ENCODE measurements at regions not wholly inside any gene's neighbourhood (a gene's known extent, or its start where the extent isn't known, plus 50 kb on each side); places are given as distances from the start of the nearest gene placed in this dataset.

GRCh38 chr4:108533245-108533844 lies 87.0 kb upstream of the RPL34 start:
- no peak overlapping the region for H3K4me3 Mint-ChIP-seq
- no peak overlapping the region for H3K27ac Mint-ChIP-seq
- no peaks in the 10 kb centered on the region for H3K27me3 Mint-ChIP-seq
- no peak for DNase-seq
- H3K9me3 Mint-ChIP-seq: peaks cover 7% of the 10 kb centered on the region
- peaks cover 15% of the 10 kb centered on the region for H3K36me3 Mint-ChIP-seq
- peaks cover 61% of the 10 kb centered on the region for H3K4me1 Mint-ChIP-seq

- Mint-ChIP-seq H3K4me1 (peaks cover 67% of the 10 kb centered on the region), H3K27ac (no peak overlapping the region), H3K9me3 (peaks cover 11% of the 10 kb centered on the region), H3K4me3 (no peak overlapping the region), H3K36me3 (peaks cover 20% of the 10 kb centered on the region), H3K27me3 (no peaks in the 10 kb centered on the region)
- DNase-seq: no peak
Observed at GRCh38 chr4:108532738-108533137, 87.6 kb upstream of the RPL34 start.

GRCh38 chr4:108532187-108532586 lies 88.2 kb upstream of the RPL34 start:
- Mint-ChIP-seq H3K27ac (peak overlapping the region; percentile 70), H3K4me3 (peak overlapping the region; percentile 43), H3K36me3 (peaks cover 24% of the 10 kb centered on the region), H3K4me1 (peaks cover 71% of the 10 kb centered on the region), H3K9me3 (peaks cover 15% of the 10 kb centered on the region), H3K27me3 (no peaks in the 10 kb centered on the region)
- no peak for DNase-seq

- no peaks in the 10 kb centered on the region for H3K27me3 Mint-ChIP-seq
- H3K4me1 Mint-ChIP-seq: peaks cover 68% of the 10 kb centered on the region
- peak overlapping the region; percentile 43 for H3K4me3 Mint-ChIP-seq
- peaks cover 19% of the 10 kb centered on the region for H3K9me3 Mint-ChIP-seq
- peaks cover 28% of the 10 kb centered on the region for H3K36me3 Mint-ChIP-seq
- no peak for DNase-seq
- H3K27ac Mint-ChIP-seq: peak overlapping the region; percentile 70
Observed at GRCh38 chr4:108531461-108531860, 88.9 kb upstream of the RPL34 start.

- Mint-ChIP-seq H3K4me3 (no peak overlapping the region), H3K36me3 (peaks cover 36% of the 10 kb centered on the region), H3K27ac (no peak overlapping the region), H3K27me3 (no peaks in the 10 kb centered on the region), H3K9me3 (peaks cover 27% of the 10 kb centered on the region), H3K4me1 (peaks cover 62% of the 10 kb centered on the region)
- no peak for DNase-seq
Observed at GRCh38 chr4:108529984-108530905, 90.1 kb upstream of the RPL34 start.

- no peaks in the 10 kb centered on the region for H3K27me3 Mint-ChIP-seq
- H3K36me3 Mint-ChIP-seq: peaks cover 40% of the 10 kb centered on the region
- no peak overlapping the region for H3K4me3 Mint-ChIP-seq
- no peak for DNase-seq
- peaks cover 57% of the 10 kb centered on the region for H3K4me1 Mint-ChIP-seq
- H3K27ac Mint-ChIP-seq: peak overlapping the region; percentile 50
- H3K9me3 Mint-ChIP-seq: peaks cover 30% of the 10 kb centered on the region
Observed at GRCh38 chr4:108529102-108529501, 91.3 kb upstream of the RPL34 start.

GRCh38 chr4:108527723-108528122 lies 92.7 kb upstream of the RPL34 start:
- peak overlapping the region; percentile 12 for H3K4me3 Mint-ChIP-seq
- no peaks in the 10 kb centered on the region for H3K27me3 Mint-ChIP-seq
- peaks cover 47% of the 10 kb centered on the region for H3K4me1 Mint-ChIP-seq
- H3K9me3 Mint-ChIP-seq: peaks cover 29% of the 10 kb centered on the region
- peak; percentile 13 for DNase-seq
- peak overlapping the region; percentile 80 for H3K27ac Mint-ChIP-seq
- peaks cover 33% of the 10 kb centered on the region for H3K36me3 Mint-ChIP-seq

- DNase-seq: no peak
- no peak overlapping the region for H3K4me3 Mint-ChIP-seq
- H3K4me1 Mint-ChIP-seq: peaks cover 16% of the 10 kb centered on the region
- peaks cover 8% of the 10 kb centered on the region for H3K36me3 Mint-ChIP-seq
- H3K27ac Mint-ChIP-seq: no peak overlapping the region
- H3K27me3 Mint-ChIP-seq: no peaks in the 10 kb centered on the region
- H3K9me3 Mint-ChIP-seq: peaks cover 7% of the 10 kb centered on the region
Observed at GRCh38 chr4:108520807-108521206, 99.6 kb upstream of the RPL34 start.

- DNase-seq: no peak
- H3K27ac Mint-ChIP-seq: no peak overlapping the region
- peaks cover 2% of the 10 kb centered on the region for H3K9me3 Mint-ChIP-seq
Observed at GRCh38 chr4:108519911-108520601, 100.3 kb upstream of the RPL34 start.

GRCh38 chr4:108519208-108519833 lies 101.1 kb upstream of the RPL34 start:
- Mint-ChIP-seq H3K36me3 (no peaks in the 10 kb centered on the region), H3K4me1 (peaks cover 16% of the 10 kb centered on the region), H3K27me3 (no peaks in the 10 kb centered on the region), H3K4me3 (no peak overlapping the region), H3K9me3 (no peaks in the 10 kb centered on the region), H3K27ac (no peak overlapping the region)
- DNase-seq: no peak

More at GRCh38 chr4:108519911-108520601, 100.3 kb upstream of the RPL34 start:
- no peaks in the 10 kb centered on the region for H3K27me3 Mint-ChIP-seq
- peaks cover 2% of the 10 kb centered on the region for H3K36me3 Mint-ChIP-seq
- peaks cover 16% of the 10 kb centered on the region for H3K4me1 Mint-ChIP-seq
- H3K4me3 Mint-ChIP-seq: no peak overlapping the region

GRCh38 chr4:108512615-108513505 lies 107.5 kb upstream of the RPL34 start:
- peak overlapping the region; percentile 80 for H3K4me3 Mint-ChIP-seq
- no peaks in the 10 kb centered on the region for H3K27me3 Mint-ChIP-seq
- H3K36me3 Mint-ChIP-seq: peaks cover 3% of the 10 kb centered on the region
- peak overlapping the region; percentile 52 for H3K27ac Mint-ChIP-seq
- H3K4me1 Mint-ChIP-seq: peaks cover 17% of the 10 kb centered on the region
- DNase-seq: peak; percentile 49
- H3K9me3 Mint-ChIP-seq: peaks cover 7% of the 10 kb centered on the region

- DNase-seq: no peak
- Mint-ChIP-seq H3K36me3 (peaks cover 3% of the 10 kb centered on the region), H3K27me3 (no peaks in the 10 kb centered on the region), H3K27ac (no peak overlapping the region), H3K4me1 (peaks cover 17% of the 10 kb centered on the region), H3K9me3 (peaks cover 14% of the 10 kb centered on the region), H3K4me3 (no peak overlapping the region)
Observed at GRCh38 chr4:108511618-108512017, 108.8 kb upstream of the RPL34 start.

- DNase-seq: no peak
- no peak overlapping the region for H3K4me3 Mint-ChIP-seq
- peaks cover 14% of the 10 kb centered on the region for H3K9me3 Mint-ChIP-seq
- H3K36me3 Mint-ChIP-seq: no peaks in the 10 kb centered on the region
- no peak overlapping the region for H3K27ac Mint-ChIP-seq
- peaks cover 11% of the 10 kb centered on the region for H3K4me1 Mint-ChIP-seq
- no peaks in the 10 kb centered on the region for H3K27me3 Mint-ChIP-seq
Observed at GRCh38 chr4:108502356-108502755, 118.0 kb upstream of the RPL34 start.

- no peak for DNase-seq
- H3K4me3 Mint-ChIP-seq: no peak overlapping the region
- no peaks in the 10 kb centered on the region for H3K36me3 Mint-ChIP-seq
- no peak overlapping the region for H3K27ac Mint-ChIP-seq
- peaks cover 8% of the 10 kb centered on the region for H3K9me3 Mint-ChIP-seq
- H3K4me1 Mint-ChIP-seq: peaks cover 3% of the 10 kb centered on the region
- no peaks in the 10 kb centered on the region for H3K27me3 Mint-ChIP-seq
Observed at GRCh38 chr4:108498925-108499324, 121.5 kb upstream of the RPL34 start.

Measured in activated naive CD8-positive, alpha-beta T cell treated with anti-CD3 and anti-CD28 coated beads for 36 hours (primary cell).